GM23338 (cell line): ENCODE measurements at regions not wholly inside any gene's neighbourhood (a gene's known extent, or its start where the extent isn't known, plus 50 kb on each side); places are given as distances from the start of the nearest gene placed in this dataset.

Experiments used
- ATAC-seq: fragments of 200-7000 bp; cut with Tn5 transposase; 3 replicates; pipeline ENCODE4 v1.9.1; 2020
- DNase-seq: peaks from one replicate; pipeline ENCODE4 v3.0.0-alpha.2; 2015; ENCODE audit warnings: low spot score
- H2AFZ ChIP-seq: fragments of 200-600 bp; sonication (generic); 2 replicates; pipeline ENCODE4 v1.8.0; 2016; ENCODE audit warnings: antibody characterized with exemption, mild to moderate bottlenecking, moderate library complexity
- H3F3A ChIP-seq: fragments of 200-600 bp; sonication (generic); replicated peaks from 2 replicates; pipeline ENCODE4 v1.8.0; 2017; ENCODE audit warnings: antibody characterized with exemption, mixed run types, low read depth
- H3K27ac ChIP-seq: fragments of 200-600 bp; sonication (generic); 2 replicates; pipeline ENCODE4 v1.6.1; 2016; ENCODE audit warnings: low read depth
- H3K27me3 ChIP-seq: fragments of 200-600 bp; sonication (generic); 2 replicates; pipeline ENCODE4 v1.8.0; 2016; ENCODE audit warnings: mild to moderate bottlenecking, mixed run types, moderate library complexity; ENCODE audit not compliant: insufficient read depth
- H3K36me3 ChIP-seq: fragments of 200-600 bp; sonication (generic); 2 replicates; pipeline ENCODE4 v1.8.0; 2016; ENCODE audit warnings: mild to moderate bottlenecking; ENCODE audit not compliant: insufficient read depth
- H3K4me1 ChIP-seq: fragments of 200-600 bp; sonication (generic); 2 replicates; pipeline ENCODE4 v1.8.0; 2016; ENCODE audit warnings: mild to moderate bottlenecking, moderate library complexity; ENCODE audit not compliant: insufficient read depth
- H3K4me2 ChIP-seq: fragments of 200-600 bp; sonication (generic); 2 replicates; pipeline ENCODE4 v1.7.1; 2017; ENCODE audit warnings: mixed run types
- H3K4me3 ChIP-seq: fragments of 200-600 bp; sonication (generic); 2 replicates; pipeline ENCODE4 v1.6.1; 2016; ENCODE audit warnings: mixed run types
- H3K79me2 ChIP-seq: fragments of 200-600 bp; sonication (generic); replicated peaks from 2 replicates; pipeline ENCODE4 v1.8.0; 2017; ENCODE audit warnings: mild to moderate bottlenecking; ENCODE audit not compliant: insufficient read depth
- H3K9me2 ChIP-seq: fragments of 200-600 bp; sonication (generic); 2 replicates; pipeline ENCODE4 v1.8.0; 2017; ENCODE audit not compliant: insufficient read depth
- H4K20me1 ChIP-seq: fragments of 200-600 bp; sonication (generic); replicated peaks from 2 replicates; pipeline ENCODE4 v1.8.0; 2017; ENCODE audit warnings: mild to moderate bottlenecking; ENCODE audit not compliant: insufficient read depth
- H3K27ac Mint-ChIP-seq: 2 replicates; pipeline ENCODE4 v1.8.0; 2020; ENCODE audit warnings: inconsistent platforms, mild to moderate bottlenecking, moderate library complexity, mixed read lengths
- H3K27me3 Mint-ChIP-seq: 3 replicates; pipeline ENCODE4 v1.8.0; 2022; ENCODE audit warnings: low read depth, mild to moderate bottlenecking, moderate library complexity, mixed read lengths, inconsistent platforms; ENCODE audit not compliant: insufficient read depth, poor library complexity
- H3K36me3 Mint-ChIP-seq: 3 replicates; pipeline ENCODE4 v1.8.0; 2021; ENCODE audit warnings: low read depth, mild to moderate bottlenecking, inconsistent platforms, moderate library complexity, mixed read lengths
- H3K4me1 Mint-ChIP-seq: 3 replicates; pipeline ENCODE4 v1.8.0; 2020; ENCODE audit warnings: mild to moderate bottlenecking, inconsistent platforms, mixed read lengths
- H3K4me3 Mint-ChIP-seq: 3 replicates; pipeline ENCODE4 v1.8.0; 2021; ENCODE audit warnings: moderate library complexity, mild to moderate bottlenecking, inconsistent platforms, mixed read lengths
- H3K9me3 Mint-ChIP-seq: 3 replicates; pipeline ENCODE4 v1.8.0; 2020; ENCODE audit warnings: moderate library complexity, mild to moderate bottlenecking, inconsistent platforms, mixed read lengths
- CREB1 ChIP-seq: fragments of 250-450 bp; sonication (Bioruptor Pico); IDR thresholded peaks from 2 replicates; pipeline ENCODE4 v1.5.0; 2020; ENCODE audit warnings: low read depth, mild to moderate bottlenecking, moderate library complexity
- CTCF ChIP-seq, 2 experiments: fragments of 200-600 bp in 1 of 2; sonication (generic) in 1 of 2; conservative IDR thresholded peaks; 2 replicates each; pipeline versions ENCODE4 v1.5.1 to v1.6.1; 2016 to 2017; ENCODE audit warnings: antibody characterized with exemption in 2 of 2, low read depth in 2 of 2, mild to moderate bottlenecking in 2 of 2, moderate library complexity in 1 of 2
- ETS1 ChIP-seq: IDR thresholded peaks from 2 replicates; pipeline ENCODE4 v1.6.1; 2016; ENCODE audit warnings: antibody characterized with exemption
- POLR2AphosphoS5 ChIP-seq: IDR thresholded peaks from 2 replicates; pipeline ENCODE4 v1.6.1; 2016; ENCODE audit warnings: antibody characterized with exemption, low read depth
- STAT1 ChIP-seq: IDR thresholded peaks from one replicate; pipeline ENCODE4 v1.6.1; 2016; ENCODE audit warnings: antibody characterized with exemption; ENCODE audit not compliant: unreplicated experiment
- ZNF462 ChIP-seq: fragments of 250-450 bp; sonication (Bioruptor Pico); IDR thresholded peaks from 2 replicates; pipeline ENCODE4 v1.5.0; 2020; ENCODE audit warnings: mild to moderate bottlenecking, moderate library complexity
- TF ChIP-seq, protein P1 (sequence below): IDR thresholded peaks from one replicate; pipeline ENCODE4 v1.6.1; 2018; ENCODE audit warnings: antibody characterized with exemption; ENCODE audit not compliant: unreplicated experiment

GRCh38 chr10:118506671-118507590 lies 88.5 kb downstream of the PRLHR start (continued):
- TF ChIP-seq, protein P1, sequence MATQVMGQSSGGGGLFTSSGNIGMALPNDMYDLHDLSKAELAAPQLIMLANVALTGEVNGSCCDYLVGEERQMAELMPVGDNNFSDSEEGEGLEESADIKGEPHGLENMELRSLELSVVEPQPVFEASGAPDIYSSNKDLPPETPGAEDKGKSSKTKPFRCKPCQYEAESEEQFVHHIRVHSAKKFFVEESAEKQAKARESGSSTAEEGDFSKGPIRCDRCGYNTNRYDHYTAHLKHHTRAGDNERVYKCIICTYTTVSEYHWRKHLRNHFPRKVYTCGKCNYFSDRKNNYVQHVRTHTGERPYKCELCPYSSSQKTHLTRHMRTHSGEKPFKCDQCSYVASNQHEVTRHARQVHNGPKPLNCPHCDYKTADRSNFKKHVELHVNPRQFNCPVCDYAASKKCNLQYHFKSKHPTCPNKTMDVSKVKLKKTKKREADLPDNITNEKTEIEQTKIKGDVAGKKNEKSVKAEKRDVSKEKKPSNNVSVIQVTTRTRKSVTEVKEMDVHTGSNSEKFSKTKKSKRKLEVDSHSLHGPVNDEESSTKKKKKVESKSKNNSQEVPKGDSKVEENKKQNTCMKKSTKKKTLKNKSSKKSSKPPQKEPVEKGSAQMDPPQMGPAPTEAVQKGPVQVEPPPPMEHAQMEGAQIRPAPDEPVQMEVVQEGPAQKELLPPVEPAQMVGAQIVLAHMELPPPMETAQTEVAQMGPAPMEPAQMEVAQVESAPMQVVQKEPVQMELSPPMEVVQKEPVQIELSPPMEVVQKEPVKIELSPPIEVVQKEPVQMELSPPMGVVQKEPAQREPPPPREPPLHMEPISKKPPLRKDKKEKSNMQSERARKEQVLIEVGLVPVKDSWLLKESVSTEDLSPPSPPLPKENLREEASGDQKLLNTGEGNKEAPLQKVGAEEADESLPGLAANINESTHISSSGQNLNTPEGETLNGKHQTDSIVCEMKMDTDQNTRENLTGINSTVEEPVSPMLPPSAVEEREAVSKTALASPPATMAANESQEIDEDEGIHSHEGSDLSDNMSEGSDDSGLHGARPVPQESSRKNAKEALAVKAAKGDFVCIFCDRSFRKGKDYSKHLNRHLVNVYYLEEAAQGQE = no peak
- TF ChIP-seq ETS1 (no peak), CREB1 (no peak)

DNA sequence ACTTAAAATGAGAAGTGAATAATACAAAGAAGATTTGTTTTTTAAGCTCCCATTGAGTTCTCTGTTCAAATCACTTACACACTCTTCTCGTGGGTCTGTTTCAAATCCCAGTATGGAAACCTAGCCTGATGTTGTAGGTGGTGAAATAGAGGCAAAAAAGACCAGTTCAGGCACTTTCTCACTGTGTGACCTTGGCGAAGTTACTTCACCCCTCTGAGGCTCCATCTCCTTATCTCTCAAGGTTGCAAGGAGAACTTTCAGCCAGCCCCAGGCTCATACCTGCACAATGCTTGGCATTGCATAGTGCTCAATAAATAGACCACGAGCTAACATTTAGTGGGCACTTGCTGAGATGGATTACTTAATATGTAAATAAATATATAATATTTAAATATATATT lies 90.1 kb downstream of the PRLHR start:
- ATAC-seq (no peak), DNase-seq (no peak)
- H3K4me2 ChIP-seq = no peak overlapping the region
- Mint-ChIP-seq H3K27ac (no peak overlapping the region), H3K4me1 (peaks cover 9% of the 10 kb centered on the region; the same call in 2 of the 3 replicates), H3K4me3 (no peak overlapping the region), H3K36me3 (no peaks in the 10 kb centered on the region), H3K27me3 (no peaks in the 10 kb centered on the region), H3K9me3 (no peaks in the 10 kb centered on the region)
- H3K36me3 ChIP-seq = no peaks in the 10 kb centered on the region
- no peaks in the 10 kb centered on the region for H3F3A ChIP-seq
- H3K27me3 ChIP-seq = no peaks in the 10 kb centered on the region
- H2AFZ ChIP-seq = no peak overlapping the region
- H3K4me3 ChIP-seq = no peak overlapping the region
- H3K4me1 ChIP-seq = no peaks in the 10 kb centered on the region
- H3K27ac ChIP-seq = no peak overlapping the region
- H3K79me2 ChIP-seq = no peaks in the 10 kb centered on the region
- no peaks in the 10 kb centered on the region for H4K20me1 ChIP-seq
- peaks cover 3% of the 10 kb centered on the region; the same call in 1 of the 2 replicates for H3K9me2 ChIP-seq
- TF ChIP-seq POLR2AphosphoS5 (no peak), ZNF462 (CRISPR knock-in tag) (no peak), STAT1 (no peak), CTCF (conservative IDR thresholded peaks at IDR 0.05; ENCODE audit: low read depth in 2 of 2) (no peak)
- TF ChIP-seq, protein P1 = no peak
